HEK293 (cell line): ENCODE measurements at regions not wholly inside any gene's neighbourhood (a gene's known extent, or its start where the extent isn't known, plus 50 kb on each side); places are given as distances from the start of the nearest gene placed in this dataset.
"Not testable (repeated sequence)": the region's sequence is repeated elsewhere in the genome, so short reads cannot be mapped to it uniquely, and the experiment has no call there.

ENCODE experiments used
- CTCF ChIA-PET: fragments of 350-600 bp; formaldehyde crosslinking; extraction: SDS; loops from one replicate; lab custom pipeline; 2021; ENCODE audit warnings: antibody characterized with exemption; lab: Yijun Ruan, JAX
- POLR2A ChIA-PET: fragments of 300-600 bp; formaldehyde crosslinking; extraction: SDS; loops from one replicate; lab custom pipeline; 2020; ENCODE audit warnings: antibody characterized with exemption, inconsistent platforms; lab: Yijun Ruan, JAX
- H3K27ac ChIP-seq: fragments of 200-500 bp; sonication (Bioruptor generic); 2 replicates; pipeline ENCODE4 v1.5.1; 2014; ENCODE audit warnings: low read depth, low read length, control low read depth, inconsistent platforms; ENCODE audit errors: extremely low read depth
- H3K36me3 ChIP-seq, 2 experiments: fragments of 200-500 bp in 1 of 2; sonication (Bioruptor generic) in 1 of 2; 1 replicate in 1 of 2; 2 replicates in 1 of 2; pipeline ENCODE4 v1.5.1; 2014 to 2017; ENCODE audit warnings: inconsistent platforms in 2 of 2, low read length in 2 of 2; ENCODE audit not compliant: control insufficient read depth in 2 of 2, insufficient read depth in 1 of 2
- H3K4me1 ChIP-seq: fragments of 200-500 bp; sonication (Bioruptor generic); 2 replicates; pipeline ENCODE4 v1.5.1; 2014; ENCODE audit warnings: mild to moderate bottlenecking, low read length, inconsistent platforms; ENCODE audit not compliant: control insufficient read depth, insufficient read depth
- H3K4me3 ChIP-seq: 2 replicates; pipeline ENCODE4 v1.5.1; 2011; ENCODE audit warnings: low read depth, mild to moderate bottlenecking, control low read depth, low read length, moderate library complexity
- H3K9me3 ChIP-seq: fragments of 200-500 bp; sonication (Bioruptor generic); 2 replicates; pipeline ENCODE4 v1.5.1; 2014; ENCODE audit warnings: low read depth, low read length, inconsistent platforms; ENCODE audit not compliant: control insufficient read depth, insufficient read depth
- KLF1 ChIP-seq: fragments of 450-650 bp; formaldehyde crosslinking; IDR thresholded peaks from 2 replicates; pipeline ENCODE4 v1.5.1; 2016; ENCODE audit warnings: missing biosample characterization, missing genetic modification characterization
- SP7 ChIP-seq: fragments of 450-650 bp; formaldehyde crosslinking; IDR thresholded peaks from 2 replicates; pipeline ENCODE4 v1.5.1; 2016; ENCODE audit warnings: missing biosample characterization, missing genetic modification characterization
- ZBTB8A ChIP-seq: fragments of 450-650 bp; formaldehyde crosslinking; IDR thresholded peaks from 2 replicates; pipeline ENCODE4 v1.5.1; 2016; ENCODE audit warnings: missing biosample characterization, missing genetic modification characterization
- ZFP37 ChIP-seq: fragments of 450-650 bp; formaldehyde crosslinking; IDR thresholded peaks from 2 replicates; pipeline ENCODE4 v1.5.1; 2016; ENCODE audit warnings: missing biosample characterization, missing genetic modification characterization
- ZNF140 ChIP-seq: fragments of 450-650 bp; formaldehyde crosslinking; IDR thresholded peaks from 2 replicates; pipeline ENCODE4 v1.5.1; 2016; ENCODE audit warnings: missing biosample characterization, missing genetic modification characterization
- ZNF394 ChIP-seq: fragments of 450-650 bp; formaldehyde crosslinking; IDR thresholded peaks from 2 replicates; pipeline ENCODE4 v1.5.1; 2016; ENCODE audit warnings: missing biosample characterization, missing genetic modification characterization, mild to moderate bottlenecking, moderate library complexity, borderline replicate concordance
- ZNF426 ChIP-seq: fragments of 450-650 bp; formaldehyde crosslinking; IDR thresholded peaks from 2 replicates; pipeline ENCODE4 v1.5.1; 2017; ENCODE audit warnings: missing biosample characterization, missing genetic modification characterization, mild to moderate bottlenecking, inconsistent platforms, moderate library complexity
- ZNF555 ChIP-seq: fragments of 450-650 bp; formaldehyde crosslinking; conservative IDR thresholded peaks from 2 replicates; pipeline ENCODE4 v1.5.1; 2017; ENCODE audit warnings: missing biosample characterization, mild to moderate bottlenecking, missing genetic modification characterization, inconsistent platforms
- ZNF621 ChIP-seq: fragments of 450-650 bp; formaldehyde crosslinking; IDR thresholded peaks from 2 replicates; pipeline ENCODE4 v1.5.1; 2017; ENCODE audit warnings: missing biosample characterization, missing genetic modification characterization
- ZNF660 ChIP-seq: fragments of 450-650 bp; IDR thresholded peaks from 2 replicates; pipeline ENCODE4 v1.5.1; 2018; ENCODE audit warnings: missing biosample characterization, mild to moderate bottlenecking, missing genetic modification characterization
- ZNF664 ChIP-seq: fragments of 450-650 bp; formaldehyde crosslinking; IDR thresholded peaks from 2 replicates; pipeline ENCODE4 v1.5.1; 2016; ENCODE audit warnings: missing biosample characterization, missing genetic modification characterization
- TF ChIP-seq, protein P1 (sequence below): fragments of 450-650 bp; formaldehyde crosslinking; conservative IDR thresholded peaks from 2 replicates; pipeline ENCODE4 v1.5.1; 2016; ENCODE audit warnings: low read depth, missing biosample characterization, missing genetic modification characterization
- TF ChIP-seq, protein P2 (sequence below): fragments of 450-650 bp; formaldehyde crosslinking; IDR thresholded peaks from 2 replicates; pipeline ENCODE4 v1.5.1; 2016; ENCODE audit warnings: missing biosample characterization, missing genetic modification characterization

- H3K27ac ChIP-seq = no peak overlapping the region
- no peak overlapping the region for H3K4me3 ChIP-seq
- no peaks in the 10 kb centered on the region for H3K9me3 ChIP-seq
- ChIA-PET POLR2A (no interaction called here), CTCF (no interaction called here)
- TF ChIP-seq ZBTB8A (tag by site-specific recombination) (no peak), ZNF664 (tag by site-specific recombination) (no peak)
- H3K4me1 ChIP-seq = no peaks in the 10 kb centered on the region
- H3K36me3 ChIP-seq = no peaks in the 10 kb centered on the region
Observed at GRCh38 chr5:166287866-166288265, 2003.6 kb upstream of the WWC1 start.

GRCh38 chr5:166291800-166292199 is 1999.6 kb upstream of the WWC1 start:
- CTCF ChIA-PET, H3K4me3 ChIP-seq, H3K4me1 ChIP-seq, POLR2A ChIA-PET, H3K9me3 ChIP-seq, H3K27ac ChIP-seq, H3K36me3 ChIP-seq: not testable (repeated sequence)
- TF ChIP-seq ZNF426 (tag by site-specific recombination) (peak; percentile 53), ZBTB8A (tag by site-specific recombination) (0 out of 2 replicates have a peak, but pooled peaks have one; percentile 18), ZNF394 (peak; percentile 55; the same call in 1 of the 2 replicates), ZNF140 (tag by site-specific recombination) (0 out of 2 replicates have a peak, but pooled peaks have one; percentile 36), ZNF555 (peak; percentile 42)
- TF ChIP-seq, protein P1, sequence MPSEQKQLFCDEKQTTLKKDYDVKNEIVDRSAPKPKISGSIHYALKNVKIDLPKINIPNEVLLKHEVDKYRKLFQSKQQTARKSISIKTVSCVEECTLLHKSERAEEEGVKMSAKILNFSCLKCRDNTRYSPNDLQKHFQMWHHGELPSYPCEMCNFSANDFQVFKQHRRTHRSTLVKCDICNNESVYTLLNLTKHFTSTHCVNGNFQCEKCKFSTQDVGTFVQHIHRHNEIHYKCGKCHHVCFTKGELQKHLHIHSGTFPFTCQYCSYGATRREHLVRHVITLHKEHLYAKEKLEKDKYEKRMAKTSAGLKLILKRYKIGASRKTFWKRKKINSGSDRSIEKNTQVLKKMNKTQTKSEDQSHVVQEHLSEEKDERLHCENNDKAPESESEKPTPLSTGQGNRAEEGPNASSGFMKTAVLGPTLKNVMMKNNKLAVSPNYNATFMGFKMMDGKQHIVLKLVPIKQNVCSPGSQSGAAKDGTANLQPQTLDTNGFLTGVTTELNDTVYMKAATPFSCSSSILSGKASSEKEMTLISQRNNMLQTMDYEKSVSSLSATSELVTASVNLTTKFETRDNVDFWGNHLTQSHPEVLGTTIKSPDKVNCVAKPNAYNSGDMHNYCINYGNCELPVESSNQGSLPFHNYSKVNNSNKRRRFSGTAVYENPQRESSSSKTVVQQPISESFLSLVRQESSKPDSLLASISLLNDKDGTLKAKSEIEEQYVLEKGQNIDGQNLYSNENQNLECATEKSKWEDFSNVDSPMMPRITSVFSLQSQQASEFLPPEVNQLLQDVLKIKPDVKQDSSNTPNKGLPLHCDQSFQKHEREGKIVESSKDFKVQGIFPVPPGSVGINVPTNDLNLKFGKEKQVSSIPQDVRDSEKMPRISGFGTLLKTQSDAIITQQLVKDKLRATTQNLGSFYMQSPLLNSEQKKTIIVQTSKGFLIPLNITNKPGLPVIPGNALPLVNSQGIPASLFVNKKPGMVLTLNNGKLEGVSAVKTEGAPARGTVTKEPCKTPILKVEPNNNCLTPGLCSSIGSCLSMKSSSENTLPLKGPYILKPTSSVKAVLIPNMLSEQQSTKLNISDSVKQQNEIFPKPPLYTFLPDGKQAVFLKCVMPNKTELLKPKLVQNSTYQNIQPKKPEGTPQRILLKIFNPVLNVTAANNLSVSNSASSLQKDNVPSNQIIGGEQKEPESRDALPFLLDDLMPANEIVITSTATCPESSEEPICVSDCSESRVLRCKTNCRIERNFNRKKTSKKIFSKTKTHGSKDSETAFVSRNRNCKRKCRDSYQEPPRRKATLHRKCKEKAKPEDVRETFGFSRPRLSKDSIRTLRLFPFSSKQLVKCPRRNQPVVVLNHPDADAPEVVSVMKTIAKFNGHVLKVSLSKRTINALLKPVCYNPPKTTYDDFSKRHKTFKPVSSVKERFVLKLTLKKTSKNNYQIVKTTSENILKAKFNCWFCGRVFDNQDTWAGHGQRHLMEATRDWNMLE (tag by site-specific recombination) = peak; percentile 57; the same call in 1 of the 2 replicates
- TF ChIP-seq, protein P2, sequence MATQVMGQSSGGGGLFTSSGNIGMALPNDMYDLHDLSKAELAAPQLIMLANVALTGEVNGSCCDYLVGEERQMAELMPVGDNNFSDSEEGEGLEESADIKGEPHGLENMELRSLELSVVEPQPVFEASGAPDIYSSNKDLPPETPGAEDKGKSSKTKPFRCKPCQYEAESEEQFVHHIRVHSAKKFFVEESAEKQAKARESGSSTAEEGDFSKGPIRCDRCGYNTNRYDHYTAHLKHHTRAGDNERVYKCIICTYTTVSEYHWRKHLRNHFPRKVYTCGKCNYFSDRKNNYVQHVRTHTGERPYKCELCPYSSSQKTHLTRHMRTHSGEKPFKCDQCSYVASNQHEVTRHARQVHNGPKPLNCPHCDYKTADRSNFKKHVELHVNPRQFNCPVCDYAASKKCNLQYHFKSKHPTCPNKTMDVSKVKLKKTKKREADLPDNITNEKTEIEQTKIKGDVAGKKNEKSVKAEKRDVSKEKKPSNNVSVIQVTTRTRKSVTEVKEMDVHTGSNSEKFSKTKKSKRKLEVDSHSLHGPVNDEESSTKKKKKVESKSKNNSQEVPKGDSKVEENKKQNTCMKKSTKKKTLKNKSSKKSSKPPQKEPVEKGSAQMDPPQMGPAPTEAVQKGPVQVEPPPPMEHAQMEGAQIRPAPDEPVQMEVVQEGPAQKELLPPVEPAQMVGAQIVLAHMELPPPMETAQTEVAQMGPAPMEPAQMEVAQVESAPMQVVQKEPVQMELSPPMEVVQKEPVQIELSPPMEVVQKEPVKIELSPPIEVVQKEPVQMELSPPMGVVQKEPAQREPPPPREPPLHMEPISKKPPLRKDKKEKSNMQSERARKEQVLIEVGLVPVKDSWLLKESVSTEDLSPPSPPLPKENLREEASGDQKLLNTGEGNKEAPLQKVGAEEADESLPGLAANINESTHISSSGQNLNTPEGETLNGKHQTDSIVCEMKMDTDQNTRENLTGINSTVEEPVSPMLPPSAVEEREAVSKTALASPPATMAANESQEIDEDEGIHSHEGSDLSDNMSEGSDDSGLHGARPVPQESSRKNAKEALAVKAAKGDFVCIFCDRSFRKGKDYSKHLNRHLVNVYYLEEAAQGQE (tag by site-specific recombination) = 0 out of 2 replicates have a peak, but pooled peaks have one; percentile 17

- Histone ChIP-seq H3K4me1 (no peaks in the 10 kb centered on the region), H3K9me3 (no peaks in the 10 kb centered on the region), H3K36me3 (no peaks in the 10 kb centered on the region), H3K4me3 (no peak overlapping the region), H3K27ac (no peak overlapping the region)
- CTCF ChIA-PET = no interaction called here
- TF ChIP-seq ZFP37 (tag by site-specific recombination) = no peak
- TF ChIP-seq ZNF621 (tag by site-specific recombination) = no peak
- TF ChIP-seq ZNF660 (tag by site-specific recombination) = no peak
- no peak for TF ChIP-seq ZBTB8A (tag by site-specific recombination)
- TF ChIP-seq KLF1 (tag by site-specific recombination) = no peak
- TF ChIP-seq SP7 = no peak
- POLR2A ChIA-PET = no interaction called here
Observed at GRCh38 chr5:166293892-166294291, 1997.6 kb upstream of the WWC1 start.
